Inflammatory macrophage (primary cell): ENCODE measurements at regions not wholly inside any gene's neighbourhood (a gene's known extent, or its start where the extent isn't known, plus 50 kb on each side); places are given as distances from the start of the nearest gene placed in this dataset.
"Not testable (repeated sequence)": the region's sequence is repeated elsewhere in the genome, so short reads cannot be mapped to it uniquely, and the experiment has no call there.

ENCODE experiments used
- DNase-seq, 2 donors: peaks; one replicate each; pipeline ENCODE4 v3.0.0-alpha.2; 2020 to 2022

DNA sequence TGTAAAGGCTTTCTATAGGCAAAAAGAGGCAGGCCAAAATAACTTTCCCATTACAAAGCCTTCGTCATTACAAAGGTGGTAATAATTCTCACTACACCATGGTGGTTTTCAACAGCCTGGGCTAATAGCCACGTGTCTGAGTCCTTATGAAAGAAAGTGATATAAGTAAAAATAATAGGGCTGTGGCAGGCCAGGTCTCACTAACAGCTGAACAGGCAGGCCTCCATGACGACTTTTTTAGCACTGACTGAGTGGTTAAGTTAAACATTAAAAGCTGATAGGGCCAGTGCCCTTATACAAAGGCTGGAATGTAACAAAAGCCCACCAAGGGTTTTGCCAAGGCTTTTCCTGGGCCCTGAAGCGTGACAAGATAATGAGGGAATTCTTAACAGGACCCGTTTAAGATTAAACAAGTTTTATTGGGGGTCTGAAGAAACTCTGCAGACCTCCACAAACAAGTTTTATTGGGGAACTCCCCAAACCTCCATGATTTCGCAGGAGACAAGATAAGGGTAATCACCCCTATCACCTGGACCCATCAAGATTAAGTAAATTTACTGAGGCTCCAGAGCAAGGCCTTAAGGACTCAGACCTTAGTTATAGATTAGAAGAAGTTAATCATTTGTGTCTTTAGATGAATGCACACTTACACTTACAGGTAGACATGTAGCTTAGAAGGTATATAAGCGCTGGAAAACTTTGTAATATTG lies 412.9 kb downstream of the CHSY3 start:
- DNase-seq = no peak

DNA sequence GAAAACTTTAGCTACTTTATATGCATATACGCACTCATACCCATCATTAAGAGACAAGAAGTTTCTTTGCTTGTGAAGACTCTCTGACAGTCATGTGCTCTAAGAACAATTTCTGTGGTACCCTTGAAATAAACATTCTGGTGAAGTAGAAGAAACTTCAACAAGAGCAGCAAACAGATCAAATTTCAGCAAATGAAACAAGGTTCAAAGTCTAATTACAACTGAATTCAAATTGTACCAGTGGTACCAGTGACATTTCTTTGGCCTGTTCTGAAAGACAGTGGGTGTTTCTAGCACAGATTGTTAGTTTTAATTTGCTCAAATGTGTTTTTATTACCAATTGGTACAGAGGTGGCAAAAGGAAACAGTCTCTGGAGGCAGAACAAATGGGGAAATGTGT lies 391.0 kb downstream of the CHSY3 start:
- no peak for DNase-seq

DNA sequence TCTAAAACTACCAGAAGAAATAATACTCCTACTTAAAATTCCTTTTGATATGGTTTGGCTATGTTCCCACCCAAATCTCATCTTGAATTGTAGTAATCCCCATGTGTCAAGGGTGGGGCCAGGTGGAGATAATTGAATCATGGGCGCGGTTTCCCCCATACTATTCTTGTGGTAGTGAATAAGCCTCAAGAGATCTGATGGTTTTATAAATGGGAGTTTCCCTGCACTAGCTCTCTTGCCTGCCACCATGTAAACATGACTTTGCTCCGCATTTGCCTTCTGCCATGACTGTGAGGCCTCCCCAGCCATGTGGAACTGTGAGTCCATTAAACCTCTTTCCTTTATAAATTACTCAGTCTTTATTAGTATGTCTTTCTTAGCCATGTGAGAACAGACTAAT lies 390.5 kb downstream of the CHSY3 start:
- not testable (repeated sequence) for DNase-seq

DNA sequence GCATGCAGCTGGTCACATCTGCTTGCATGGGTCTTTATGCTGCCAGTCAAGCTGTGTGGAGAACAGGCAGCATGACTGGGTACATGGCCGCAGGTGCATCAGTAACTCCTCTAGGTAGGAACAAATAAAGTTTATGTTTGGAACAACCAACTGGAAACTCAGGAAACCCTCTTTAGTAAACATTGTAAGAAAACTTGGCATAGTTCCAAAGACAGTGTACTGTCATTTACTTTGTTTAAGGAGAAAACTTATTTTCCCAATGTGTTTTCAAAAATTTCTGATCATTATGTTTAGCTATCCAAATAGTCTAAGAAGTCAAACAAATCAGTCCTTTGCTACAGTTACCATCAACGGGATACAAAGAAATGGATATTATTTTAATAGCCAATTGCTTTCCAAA lies 386.0 kb downstream of the CHSY3 start:
- no peak for DNase-seq

DNA sequence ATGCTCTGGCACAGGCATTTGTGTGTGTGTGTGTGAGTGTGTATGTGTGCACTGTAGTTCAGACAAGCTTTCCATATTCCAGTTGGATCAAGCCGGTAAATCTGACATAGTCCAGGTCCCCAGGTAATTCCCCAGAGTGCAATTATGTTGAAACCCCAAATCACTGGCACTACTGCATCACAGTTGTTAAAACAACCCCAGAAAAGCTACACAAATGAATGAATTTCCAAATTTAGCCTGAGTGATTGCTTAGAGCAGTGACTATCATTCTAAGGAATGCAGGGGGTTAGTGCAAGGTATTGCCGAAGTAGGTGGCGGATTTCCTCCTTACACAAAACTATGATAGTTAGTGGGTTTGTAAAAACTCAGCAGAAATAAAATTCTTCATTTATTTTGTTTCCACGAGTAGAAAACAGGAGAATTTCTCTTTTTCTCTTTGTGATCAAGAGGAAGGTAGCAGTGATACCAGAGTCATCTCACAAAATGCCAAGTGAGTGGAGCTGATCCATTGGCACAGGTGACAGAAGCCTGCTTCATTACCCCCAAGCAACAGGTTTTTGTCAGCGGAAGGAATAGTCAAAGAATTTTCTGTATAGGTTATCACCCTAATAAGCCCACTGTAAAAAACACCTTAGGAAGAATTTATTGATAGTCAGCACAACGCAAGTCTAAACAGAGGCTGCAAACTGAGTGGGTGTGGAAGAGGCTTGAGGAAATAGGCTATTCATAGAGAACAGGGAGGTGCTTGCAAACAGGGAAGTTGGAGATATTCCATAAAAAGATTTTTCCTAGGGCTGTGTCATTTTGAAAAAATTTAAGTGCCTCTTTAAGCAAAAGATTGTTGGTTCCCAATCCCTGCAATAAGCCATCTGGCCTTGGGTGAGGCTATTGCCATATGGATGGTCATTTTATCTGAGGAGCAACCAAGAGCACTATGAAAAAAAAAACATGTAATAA lies 385.1 kb downstream of the CHSY3 start:
- peak; percentile 3 to 30 for DNase-seq

DNA sequence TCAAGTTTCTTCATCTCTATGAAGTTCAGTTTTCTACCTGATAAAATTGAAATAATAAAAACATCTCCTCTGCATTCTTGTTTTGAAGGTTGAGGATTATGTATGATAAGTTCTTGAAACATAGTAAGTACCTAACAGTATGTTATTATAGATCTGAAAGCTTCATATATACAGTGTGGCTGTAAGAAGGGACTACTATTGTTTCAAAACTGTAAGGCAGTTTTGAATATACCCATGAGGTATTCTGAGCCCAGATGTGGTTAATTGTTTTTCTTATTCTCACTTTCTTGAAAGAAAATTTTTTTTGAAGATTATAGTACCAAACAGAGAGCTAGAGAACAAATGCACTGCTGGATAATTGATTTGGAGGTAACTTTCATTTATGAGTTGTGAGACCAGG lies 383.2 kb downstream of the CHSY3 start:
- DNase-seq = no peak

DNA sequence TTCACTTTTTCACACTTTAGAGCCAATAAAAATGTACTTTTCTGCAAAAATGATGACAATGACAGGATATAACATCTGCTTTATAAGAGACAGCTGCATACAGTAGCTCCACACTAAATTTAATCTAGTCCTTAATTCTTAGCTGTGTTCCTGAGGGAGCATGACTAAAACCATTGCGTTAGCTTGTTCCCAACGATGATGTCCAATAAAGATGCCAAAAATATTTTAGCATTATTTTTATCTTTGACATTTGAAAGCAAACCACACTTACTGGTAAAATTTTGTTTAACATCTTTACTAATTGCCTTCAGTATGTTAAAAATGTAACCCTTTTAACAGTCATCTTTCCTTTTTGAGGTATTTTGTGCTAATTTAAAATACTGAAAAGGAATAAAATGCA lies 382.7 kb downstream of the CHSY3 start:
- no peak for DNase-seq

DNA sequence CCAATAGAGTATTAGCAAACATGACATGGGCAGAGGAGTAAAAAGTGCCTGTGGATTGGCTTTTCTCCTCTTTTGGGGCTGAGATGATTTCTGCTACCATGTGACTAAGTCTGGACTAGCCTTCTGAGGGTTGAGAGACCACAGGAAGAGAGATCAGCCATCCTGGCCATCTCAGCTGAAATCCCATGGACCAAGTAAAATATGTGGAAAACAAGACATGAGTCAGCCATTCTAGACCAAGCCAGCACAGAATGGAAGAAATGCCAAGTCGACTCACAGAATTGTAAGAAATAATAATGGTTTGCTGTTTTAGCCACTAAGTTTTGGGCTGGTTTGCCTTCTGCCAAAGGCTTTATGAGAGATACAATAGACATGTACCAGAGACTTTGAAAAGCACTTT lies 377.8 kb downstream of the CHSY3 start:
- no peak for DNase-seq

DNA sequence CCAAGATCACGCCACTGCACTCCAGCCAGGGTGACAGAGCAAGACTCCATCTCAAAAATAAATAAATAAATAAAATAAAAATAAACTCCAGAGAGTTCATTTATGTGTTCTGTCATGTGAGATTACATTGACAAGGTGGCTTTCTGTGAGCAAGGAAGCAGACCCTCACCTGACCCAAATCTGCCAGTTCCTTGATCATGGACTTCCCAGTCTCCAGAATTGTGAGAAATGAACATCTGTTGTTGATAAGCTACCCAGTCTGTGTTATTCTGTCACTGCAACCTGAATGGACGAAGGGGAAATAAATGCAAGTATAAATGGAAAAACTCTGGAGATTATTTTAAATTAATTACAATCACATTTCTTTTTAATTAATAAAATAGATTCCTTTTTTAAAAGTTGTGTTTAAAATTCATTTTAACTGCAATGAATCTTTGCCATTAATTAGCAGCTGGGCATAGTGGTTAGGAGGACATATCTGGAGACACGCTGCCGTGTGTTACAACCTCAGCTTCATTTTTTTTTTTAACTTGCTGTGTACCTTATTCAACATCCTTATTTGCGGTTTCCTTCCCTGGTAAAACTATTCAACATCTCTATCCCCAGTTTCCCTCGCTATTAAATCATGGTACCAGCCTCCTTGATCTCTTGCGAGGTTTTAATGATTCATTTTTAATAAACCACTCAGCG lies 376.4 kb downstream of the CHSY3 start:
- no peak for DNase-seq

DNA sequence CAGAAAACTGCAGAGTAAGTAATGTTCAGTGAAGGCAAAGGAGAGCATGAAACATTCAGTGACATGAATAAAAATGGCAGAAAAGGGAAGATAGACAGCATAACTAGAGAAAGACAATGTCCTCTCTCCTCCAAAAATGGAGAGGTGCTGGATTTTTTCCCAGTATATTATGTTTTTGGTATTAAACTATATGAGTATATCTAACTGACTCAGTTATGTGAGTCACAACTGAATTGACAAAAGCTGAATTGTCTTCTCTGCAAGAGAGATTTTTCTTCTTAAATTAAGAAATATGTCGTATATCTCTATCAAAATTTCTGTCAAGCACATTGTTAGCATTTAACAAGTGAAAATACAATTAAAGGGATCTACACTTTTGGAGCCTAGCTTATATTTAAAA lies 375.1 kb downstream of the CHSY3 start:
- no peak for DNase-seq

DNA sequence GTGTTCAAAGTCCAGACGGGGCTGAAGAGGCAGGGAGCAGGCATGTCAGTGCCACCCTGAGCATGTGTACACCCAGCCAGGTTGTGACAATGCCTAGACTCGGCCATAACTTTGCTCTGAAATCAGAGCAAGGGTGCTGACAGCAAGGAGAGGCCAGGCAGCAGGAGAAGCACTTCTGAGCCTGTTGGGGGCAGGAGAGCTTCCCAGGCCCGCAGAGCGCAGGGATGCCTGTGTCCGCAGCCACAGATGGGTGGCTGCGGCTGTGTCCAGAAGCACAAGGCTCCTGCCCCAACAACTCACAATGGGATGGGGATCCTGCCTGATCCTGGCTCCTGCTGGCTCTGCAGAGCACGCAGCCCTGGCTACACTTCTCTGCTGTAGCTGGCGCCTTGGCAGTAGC lies 373.9 kb downstream of the CHSY3 start:
- DNase-seq = no peak

DNA sequence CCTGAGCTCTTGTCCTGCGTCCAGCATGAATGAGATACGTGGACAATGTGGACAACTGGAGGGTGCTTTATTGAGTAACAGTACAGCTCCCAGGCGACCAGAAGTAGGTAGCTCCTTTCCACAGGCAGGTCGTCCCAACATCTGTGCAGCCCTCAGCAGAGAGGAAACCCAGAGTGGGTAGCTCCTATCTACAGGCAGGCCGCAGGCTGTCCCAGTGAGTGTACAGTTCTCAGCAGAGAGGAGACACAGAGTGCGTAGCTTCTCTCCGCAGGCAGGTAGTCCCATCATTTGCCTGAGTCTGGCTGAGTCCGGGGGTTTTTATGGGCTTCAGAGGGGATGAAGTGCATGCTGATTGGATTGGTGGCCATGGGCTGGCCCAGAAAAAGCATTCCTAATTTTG lies 373.3 kb downstream of the CHSY3 start:
- no peak for DNase-seq

DNA sequence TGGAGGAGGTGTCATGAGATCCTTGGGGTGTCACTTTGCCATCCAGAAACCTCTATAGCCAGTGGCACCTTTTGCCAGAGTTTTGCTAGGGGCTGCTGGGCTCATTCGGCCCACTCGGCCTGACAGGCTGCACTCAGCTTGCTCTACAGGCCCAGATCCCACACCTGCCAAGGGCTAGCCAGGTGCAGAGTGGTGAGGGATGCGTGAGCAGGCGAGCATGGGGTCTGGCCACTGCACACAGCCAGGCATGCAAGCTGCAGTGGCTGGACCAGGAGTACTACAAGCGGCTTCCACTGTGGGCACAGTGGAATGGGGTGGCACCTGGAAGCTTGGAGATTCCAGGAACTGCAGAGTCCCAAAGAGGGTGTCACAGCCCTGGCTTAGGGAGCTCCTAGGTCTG lies 372.7 kb downstream of the CHSY3 start:
- DNase-seq = no peak

DNA sequence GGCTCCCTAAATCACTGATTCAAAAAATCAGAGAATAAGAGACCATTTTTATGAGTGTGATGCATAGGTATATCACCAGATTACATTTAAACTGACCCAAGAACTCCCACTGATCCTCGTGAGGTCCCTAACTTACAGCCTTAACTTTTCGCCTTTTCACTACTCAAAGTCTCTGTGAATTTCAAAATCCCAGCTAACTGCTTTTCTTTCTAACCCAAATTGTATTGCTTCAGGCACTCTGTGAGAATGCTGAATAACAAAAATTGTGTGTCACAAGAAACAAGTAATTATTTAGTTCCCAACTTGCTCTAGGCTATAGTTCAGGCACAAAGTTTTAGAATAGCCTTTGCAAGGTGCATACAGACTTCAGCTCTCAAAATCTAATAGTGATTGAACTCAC lies 368.6 kb downstream of the CHSY3 start:
- no peak for DNase-seq

DNA sequence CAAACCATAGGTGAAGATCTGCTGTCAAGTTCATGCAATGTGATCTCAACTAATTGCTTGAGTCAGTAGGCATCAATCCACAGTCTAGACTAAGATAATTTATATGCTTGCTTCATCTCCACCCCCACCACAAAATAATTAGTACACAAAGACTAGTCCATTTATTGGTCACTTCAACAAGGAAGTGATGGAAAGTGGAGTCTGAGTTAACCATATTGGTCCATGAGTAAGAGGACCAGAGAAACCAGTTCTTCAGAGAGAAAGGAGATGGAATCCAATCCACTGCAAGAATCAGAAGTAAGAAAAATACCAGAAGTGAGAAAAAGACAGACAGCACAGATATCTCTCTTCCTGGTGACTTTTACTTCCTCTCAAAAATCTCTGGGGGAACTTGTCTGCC lies 366.5 kb downstream of the CHSY3 start:
- no peak for DNase-seq

DNA sequence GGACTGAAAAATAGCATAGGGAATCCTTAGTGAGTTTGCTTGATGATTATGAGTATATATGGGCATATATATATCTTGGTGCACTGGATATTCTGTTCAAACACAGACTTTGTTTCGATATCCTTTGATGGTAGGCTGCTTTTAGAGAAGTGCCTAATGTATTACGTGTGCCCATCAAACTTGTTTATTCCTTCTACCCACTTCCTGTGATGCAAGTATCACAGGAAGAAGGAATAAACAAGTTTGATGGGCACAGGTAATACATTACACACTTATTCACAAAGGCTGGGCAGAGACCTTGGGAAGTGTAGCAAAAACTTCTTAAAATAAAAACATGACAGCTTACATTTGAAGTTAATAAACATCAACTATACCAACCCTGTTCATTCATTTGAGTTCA lies 364.2 kb downstream of the CHSY3 start:
- DNase-seq = no peak

DNA sequence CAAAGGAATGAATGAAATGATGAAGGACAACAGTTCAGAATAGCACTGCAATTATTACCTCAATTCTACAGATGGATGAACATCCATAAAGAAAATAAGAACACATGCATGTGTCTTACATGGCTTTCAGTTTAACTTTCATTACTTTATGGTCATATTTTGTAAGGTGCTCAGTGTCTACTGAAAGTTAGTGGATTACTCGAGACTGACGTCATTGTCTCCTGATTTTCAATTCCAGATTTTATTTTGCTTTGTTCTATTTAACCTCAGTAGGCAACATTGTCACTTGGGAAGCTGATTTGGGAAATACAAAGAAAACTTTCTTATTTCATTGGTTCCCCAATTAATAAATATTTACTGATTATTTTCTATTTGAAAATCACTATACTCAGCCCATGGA lies 363.7 kb downstream of the CHSY3 start:
- no peak for DNase-seq

DNA sequence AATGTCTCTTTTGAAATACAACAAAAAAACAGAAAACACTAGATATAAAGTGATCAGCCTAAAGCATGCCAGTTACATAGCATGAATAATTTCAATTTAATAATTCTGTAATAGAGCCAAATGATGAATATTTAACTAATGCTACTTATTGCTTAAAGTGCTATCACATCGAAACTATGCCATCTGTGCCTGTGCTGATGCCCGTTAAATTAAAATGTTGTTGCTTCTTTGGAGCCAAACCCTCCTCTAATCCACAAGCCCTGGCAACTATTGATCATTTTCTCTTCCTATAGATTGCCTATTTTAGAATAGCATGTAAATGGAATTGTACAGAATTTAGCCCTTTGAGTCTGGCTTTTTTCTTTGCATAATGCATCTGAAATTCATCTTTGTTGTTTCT lies 356.2 kb downstream of the CHSY3 start:
- no peak for DNase-seq

DNA sequence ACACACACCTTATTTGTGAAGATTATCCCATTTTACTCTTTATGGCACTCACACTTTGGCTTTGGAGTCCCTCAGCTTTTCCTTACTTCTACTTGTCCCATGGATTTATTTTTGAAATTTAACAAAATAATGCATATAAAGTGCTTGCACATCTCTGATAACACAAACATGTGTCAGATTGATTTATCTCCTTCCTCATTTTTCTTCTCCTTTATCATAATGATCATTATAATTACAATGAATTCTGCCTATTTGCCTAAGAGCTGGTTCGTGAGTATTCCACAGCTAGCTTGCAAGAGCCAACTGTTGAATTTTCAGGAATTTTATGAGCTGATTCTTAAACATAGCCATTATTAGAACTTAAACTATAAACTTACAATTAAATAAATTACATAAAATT lies 347.7 kb downstream of the CHSY3 start:
- DNase-seq = no peak

DNA sequence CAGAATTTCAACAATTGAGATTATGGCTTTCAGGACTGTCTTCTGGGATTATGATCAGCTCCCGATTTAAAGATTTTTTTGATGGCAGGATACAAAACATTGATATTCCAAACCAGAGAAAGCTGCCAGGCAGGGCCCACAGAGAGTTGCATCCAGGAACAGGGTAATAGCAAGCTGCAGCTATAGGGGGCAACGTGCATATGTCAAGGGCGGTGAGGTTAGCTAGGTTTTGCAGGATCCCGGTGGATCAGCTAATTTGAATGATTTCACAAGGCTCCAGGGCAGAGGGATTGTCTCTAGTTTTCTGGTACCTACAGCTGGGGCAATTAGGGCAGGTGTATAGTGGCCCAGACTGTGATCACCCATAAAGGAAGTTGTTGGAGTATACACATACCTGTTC lies 339.4 kb downstream of the CHSY3 start:
- no peak for DNase-seq

DNA sequence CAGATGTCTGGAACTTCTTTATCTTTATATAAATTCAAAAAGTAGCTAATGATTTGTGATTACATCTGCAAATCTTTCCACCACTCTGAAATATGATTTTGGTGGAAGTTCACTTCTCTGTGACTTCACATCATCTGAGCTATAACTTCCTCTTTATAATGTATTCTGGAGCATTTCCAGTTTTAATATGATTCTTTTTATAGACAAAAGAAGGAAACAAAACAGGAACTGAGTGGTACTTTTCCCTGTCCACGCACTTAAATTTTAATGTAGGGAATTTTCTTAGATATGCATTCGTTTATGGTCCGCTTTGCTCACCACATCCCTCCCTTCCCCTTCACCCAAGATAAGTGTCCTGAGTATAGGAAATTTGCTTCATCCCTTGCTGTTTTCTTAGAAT lies 333.5 kb downstream of the CHSY3 start:
- peak; percentile 10 to 70 for DNase-seq
